Nephron progenitor cell (in vitro differentiated cells): ENCODE measurements at regions not wholly inside any gene's neighbourhood (a gene's known extent, or its start where the extent isn't known, plus 50 kb on each side); places are given as distances from the start of the nearest gene placed in this dataset.

Experiments
- DNase-seq: peaks from one replicate; pipeline ENCODE4 v3.0.0; 2021
- H3K27ac Mint-ChIP-seq: 2 replicates; pipeline ENCODE4 v1.8.0; 2021; ENCODE audit warnings: mild to moderate bottlenecking, moderate library complexity, mixed read lengths
- H3K27me3 Mint-ChIP-seq: 2 replicates; pipeline ENCODE4 v1.8.0; 2021; ENCODE audit warnings: mild to moderate bottlenecking, low read depth, mixed read lengths; ENCODE audit not compliant: poor library complexity
- H3K36me3 Mint-ChIP-seq: 2 replicates; pipeline ENCODE4 v1.8.0; 2021; ENCODE audit warnings: low read depth, mixed read lengths
- H3K4me1 Mint-ChIP-seq: 2 replicates; pipeline ENCODE4 v1.8.0; 2021; ENCODE audit warnings: mixed read lengths
- H3K4me3 Mint-ChIP-seq: 2 replicates; pipeline ENCODE4 v1.8.0; 2021; ENCODE audit warnings: mild to moderate bottlenecking, moderate library complexity, mixed read lengths
- H3K9me3 Mint-ChIP-seq: 2 replicates; pipeline ENCODE4 v1.8.0; 2021; ENCODE audit warnings: mild to moderate bottlenecking, moderate library complexity, mixed read lengths
- TF ChIP-seq, protein P1 (sequence below): fragments of 200-600 bp; sonication (generic); IDR thresholded peaks from 2 replicates; pipeline ENCODE4 v1.5.0; 2021; ENCODE audit warnings: antibody characterized with exemption

DNA sequence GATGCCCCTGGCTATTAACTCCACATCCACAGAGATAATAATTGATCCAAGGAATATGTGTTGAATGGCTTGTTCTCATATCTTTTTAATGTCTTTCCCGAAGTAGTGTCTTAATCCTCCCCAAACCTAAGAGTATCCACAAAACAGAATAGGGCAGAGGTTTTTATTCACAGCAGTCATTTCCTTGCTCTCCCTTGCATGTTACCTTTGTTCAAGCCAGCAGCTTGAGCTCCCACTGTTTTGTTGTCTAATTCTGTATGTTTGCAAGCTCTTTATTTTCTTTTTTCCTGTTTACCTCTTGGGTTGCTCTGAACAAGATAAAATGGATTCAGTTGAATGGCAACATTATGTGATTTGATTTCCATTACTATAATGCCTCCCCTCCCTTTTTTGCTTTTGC lies 308.6 kb upstream of the ZP4 start:
- Mint-ChIP-seq H3K36me3 (no peaks in the 10 kb centered on the region), H3K9me3 (no peaks in the 10 kb centered on the region), H3K4me3 (no peak overlapping the region), H3K27me3 (peaks cover 4% of the 10 kb centered on the region), H3K4me1 (no peaks in the 10 kb centered on the region), H3K27ac (no peak overlapping the region)
- DNase-seq, result no peak
- TF ChIP-seq, protein P1, sequence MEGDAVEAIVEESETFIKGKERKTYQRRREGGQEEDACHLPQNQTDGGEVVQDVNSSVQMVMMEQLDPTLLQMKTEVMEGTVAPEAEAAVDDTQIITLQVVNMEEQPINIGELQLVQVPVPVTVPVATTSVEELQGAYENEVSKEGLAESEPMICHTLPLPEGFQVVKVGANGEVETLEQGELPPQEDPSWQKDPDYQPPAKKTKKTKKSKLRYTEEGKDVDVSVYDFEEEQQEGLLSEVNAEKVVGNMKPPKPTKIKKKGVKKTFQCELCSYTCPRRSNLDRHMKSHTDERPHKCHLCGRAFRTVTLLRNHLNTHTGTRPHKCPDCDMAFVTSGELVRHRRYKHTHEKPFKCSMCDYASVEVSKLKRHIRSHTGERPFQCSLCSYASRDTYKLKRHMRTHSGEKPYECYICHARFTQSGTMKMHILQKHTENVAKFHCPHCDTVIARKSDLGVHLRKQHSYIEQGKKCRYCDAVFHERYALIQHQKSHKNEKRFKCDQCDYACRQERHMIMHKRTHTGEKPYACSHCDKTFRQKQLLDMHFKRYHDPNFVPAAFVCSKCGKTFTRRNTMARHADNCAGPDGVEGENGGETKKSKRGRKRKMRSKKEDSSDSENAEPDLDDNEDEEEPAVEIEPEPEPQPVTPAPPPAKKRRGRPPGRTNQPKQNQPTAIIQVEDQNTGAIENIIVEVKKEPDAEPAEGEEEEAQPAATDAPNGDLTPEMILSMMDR, result no peak

DNA sequence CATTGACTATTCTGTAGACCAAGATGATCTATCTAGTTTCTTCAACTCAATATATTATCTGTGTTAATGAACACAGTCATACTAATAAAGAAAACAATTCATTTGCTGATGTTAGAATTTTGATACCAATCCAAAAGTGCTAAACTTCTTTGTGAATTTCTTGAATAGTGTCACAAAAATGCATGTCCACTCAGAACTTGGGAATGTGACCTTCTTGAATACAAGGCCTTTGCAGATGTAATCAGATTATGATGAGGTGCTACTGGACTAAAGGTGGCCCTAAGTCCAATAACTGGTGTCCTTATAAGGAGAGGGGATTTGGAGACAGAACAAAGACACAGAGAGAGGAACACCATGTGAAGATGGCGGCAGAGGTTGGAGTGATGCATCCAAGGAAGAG lies 305.8 kb upstream of the ZP4 start:
- Mint-ChIP-seq H3K27ac (no peak overlapping the region), H3K36me3 (no peaks in the 10 kb centered on the region), H3K27me3 (no peaks in the 10 kb centered on the region), H3K4me1 (no peaks in the 10 kb centered on the region), H3K4me3 (no peak overlapping the region), H3K9me3 (no peaks in the 10 kb centered on the region)
- no peak for DNase-seq
- TF ChIP-seq, protein P1, result no peak

DNA sequence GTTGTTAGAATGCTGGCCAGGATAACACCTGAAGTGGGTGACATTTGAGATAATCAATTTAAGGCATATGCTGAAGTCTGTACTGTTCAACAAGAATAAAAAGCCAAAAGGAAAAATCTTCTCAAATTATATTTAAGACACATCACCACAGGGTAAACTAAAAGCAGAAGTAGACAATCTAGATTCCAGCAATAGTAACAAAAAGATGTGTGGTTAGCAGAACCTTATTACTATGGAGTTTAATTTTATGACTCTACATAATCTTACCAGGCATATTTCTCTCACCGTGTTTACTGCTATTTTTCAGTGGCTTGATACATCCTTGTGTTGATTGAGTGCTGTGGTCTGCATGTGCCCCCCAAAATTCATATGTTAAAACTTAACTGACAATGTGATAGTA lies 300.4 kb upstream of the ZP4 start:
- Mint-ChIP-seq H3K27me3 (peaks cover 4% of the 10 kb centered on the region), H3K9me3 (no peaks in the 10 kb centered on the region), H3K4me1 (no peaks in the 10 kb centered on the region), H3K36me3 (no peaks in the 10 kb centered on the region), H3K4me3 (no peak overlapping the region), H3K27ac (no peak overlapping the region)
- no peak for DNase-seq
- TF ChIP-seq, protein P1, result no peak

DNA sequence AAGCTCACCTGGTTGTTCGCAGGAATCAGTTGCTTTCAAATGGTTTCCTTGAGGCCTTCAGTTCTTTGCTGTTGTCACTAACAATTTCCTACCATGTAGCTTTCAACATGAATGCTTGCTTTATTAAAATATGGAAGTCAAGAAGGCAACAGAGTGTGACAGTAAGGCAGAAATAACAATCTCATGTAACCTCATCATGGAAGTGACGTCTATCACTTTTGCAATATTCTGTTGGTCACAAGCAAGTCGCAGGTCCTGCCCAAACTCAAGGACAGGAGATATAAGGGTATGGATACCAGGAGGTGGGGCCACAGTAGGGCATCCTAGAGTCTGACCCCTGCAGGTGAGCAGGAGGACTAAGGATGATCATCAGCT lies 296.8 kb upstream of the ZP4 start:
- Mint-ChIP-seq H3K36me3 (no peaks in the 10 kb centered on the region), H3K4me3 (no peak overlapping the region), H3K9me3 (peaks cover 6% of the 10 kb centered on the region), H3K27me3 (peaks cover 4% of the 10 kb centered on the region), H3K4me1 (no peaks in the 10 kb centered on the region), H3K27ac (no peak overlapping the region)
- DNase-seq, result no peak
- TF ChIP-seq, protein P1, result no peak

DNA sequence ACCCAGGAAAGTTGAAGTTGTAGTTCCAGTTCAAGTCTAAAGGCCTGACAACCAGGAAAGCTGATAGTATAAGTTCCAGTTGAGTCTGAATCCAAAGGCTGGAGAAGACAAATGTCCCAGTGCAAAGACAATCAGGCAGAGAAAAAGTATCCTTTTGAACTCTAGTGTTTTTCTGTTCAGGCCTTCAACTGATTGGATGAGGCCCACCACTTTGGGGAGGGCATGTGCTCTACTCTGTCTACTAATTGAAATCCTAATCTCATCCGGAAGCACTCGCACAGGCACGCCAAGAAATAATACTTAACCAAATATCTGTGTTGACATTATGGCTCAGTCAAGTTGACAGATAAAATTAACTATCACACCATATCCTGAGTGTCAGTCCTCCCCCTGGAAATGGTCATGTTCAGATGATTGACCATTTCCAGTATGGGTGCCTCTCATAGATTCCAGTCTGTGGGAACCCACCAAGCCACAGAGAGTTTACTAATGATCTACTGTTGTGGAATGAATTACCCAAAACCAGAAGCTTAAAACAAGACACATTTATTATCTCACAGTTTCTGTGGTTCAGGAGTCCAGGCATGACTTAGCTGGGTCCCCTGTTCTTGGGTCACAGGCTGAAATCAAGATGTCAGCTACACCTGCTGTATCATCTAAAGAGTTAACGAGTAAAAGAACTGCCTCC lies 296.3 kb upstream of the ZP4 start:
- TF ChIP-seq, protein P1, result no peak
- Mint-ChIP-seq H3K4me3 (no peak overlapping the region), H3K9me3 (peaks cover 12% of the 10 kb centered on the region)

DNA sequence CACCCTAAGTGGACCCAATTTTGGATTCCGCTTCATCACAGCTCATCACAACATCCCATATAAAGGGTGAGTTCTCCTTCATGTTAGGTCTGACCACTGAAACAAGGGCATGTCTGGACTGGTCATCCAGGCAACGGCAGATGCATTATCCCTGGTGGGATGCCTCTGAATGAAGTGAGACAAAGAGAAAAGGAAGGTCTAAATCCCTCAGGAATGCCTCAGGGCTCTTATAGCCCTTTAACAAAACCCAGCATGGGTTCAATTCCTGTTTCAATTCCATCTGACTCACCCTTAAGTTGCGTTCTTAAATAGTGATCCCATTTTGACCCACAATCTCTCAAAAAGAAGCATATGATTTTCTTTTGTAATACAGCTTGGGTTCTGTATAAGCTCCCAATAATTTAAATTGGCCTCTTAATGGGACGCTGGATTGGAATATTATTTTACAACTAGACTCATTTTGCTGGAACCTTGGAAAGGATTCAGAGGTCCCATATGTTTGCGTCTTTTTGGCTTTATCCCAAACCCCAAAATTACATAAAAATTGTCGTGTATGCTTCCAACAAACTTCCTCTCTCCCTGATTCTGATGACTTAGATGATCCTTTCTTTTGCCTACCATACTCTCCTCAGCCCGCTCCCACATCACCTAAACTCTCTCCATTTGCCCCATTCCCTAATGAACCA lies 287.4 kb upstream of the ZP4 start:
- no peaks in the 10 kb centered on the region for H3K36me3 Mint-ChIP-seq
- H3K9me3 Mint-ChIP-seq, result peaks cover 13% of the 10 kb centered on the region
- H3K4me1 Mint-ChIP-seq, result no peaks in the 10 kb centered on the region
- peak overlapping the region; percentile 2 for H3K27ac Mint-ChIP-seq
- TF ChIP-seq, protein P1, result no peak
- DNase-seq, result no peak
- H3K27me3 Mint-ChIP-seq, result peaks cover 8% of the 10 kb centered on the region
- no peak overlapping the region for H3K4me3 Mint-ChIP-seq

More for the DNA sequence above, 296.3 kb upstream of the ZP4 start:
- H3K36me3 Mint-ChIP-seq, result no peaks in the 10 kb centered on the region
- H3K4me1 Mint-ChIP-seq, result no peaks in the 10 kb centered on the region
- H3K27me3 Mint-ChIP-seq, result peaks cover 4% of the 10 kb centered on the region
- no peak overlapping the region for H3K27ac Mint-ChIP-seq
- no peak for DNase-seq
